GM21786 (cell line): ENCODE measurements at regions not wholly inside any gene's neighbourhood (a gene's known extent, or its start where the extent isn't known, plus 50 kb on each side); places are given as distances from the start of the nearest gene placed in this dataset.

Experiments used
- ATAC-seq: cut with Tn5 transposase; IDR thresholded peaks from one replicate; pipeline ENCODE4 v1.9.1; 2021; ENCODE audit not compliant: unreplicated experiment

- ATAC-seq = no peak
These were observed 427.7 kb downstream of the FOXO1 start for GRCh38 chr13:40238761-40239160.

GRCh38 chr13:40240293-40240692 is 426.1 kb downstream of the FOXO1 start:
- ATAC-seq = no peak

- no peak for ATAC-seq
These were observed 425.2 kb downstream of the FOXO1 start for GRCh38 chr13:40241125-40241798.

- no peak for ATAC-seq
These were observed 423.4 kb downstream of the FOXO1 start for GRCh38 chr13:40243047-40243446.

- ATAC-seq = no peak
These were observed 422.5 kb downstream of the FOXO1 start for GRCh38 chr13:40243982-40244381.

GRCh38 chr13:40245567-40245966 is 420.9 kb downstream of the FOXO1 start:
- ATAC-seq = no peak

GRCh38 chr13:40247845-40248244 is 418.6 kb downstream of the FOXO1 start:
- ATAC-seq = no peak

- no peak for ATAC-seq
These were observed 415.0 kb downstream of the FOXO1 start for GRCh38 chr13:40251343-40252032.

GRCh38 chr13:40252241-40252640 is 414.2 kb downstream of the FOXO1 start:
- ATAC-seq = no peak

GRCh38 chr13:40252676-40253075 is 413.8 kb downstream of the FOXO1 start:
- no peak for ATAC-seq

- ATAC-seq = no peak
These were observed 412.0 kb downstream of the FOXO1 start for GRCh38 chr13:40254394-40254793.

- no peak for ATAC-seq
These were observed 410.9 kb downstream of the FOXO1 start for GRCh38 chr13:40255551-40255950.

GRCh38 chr13:40259899-40260298 is 406.5 kb downstream of the FOXO1 start:
- no peak for ATAC-seq

GRCh38 chr13:40261336-40261735 is 405.1 kb downstream of the FOXO1 start:
- ATAC-seq = no peak

- no peak for ATAC-seq
These were observed 404.5 kb downstream of the FOXO1 start for GRCh38 chr13:40261947-40262346.

GRCh38 chr13:40269086-40269485 is 397.4 kb downstream of the FOXO1 start:
- no peak for ATAC-seq

- ATAC-seq = no peak
These were observed 395.7 kb downstream of the FOXO1 start for GRCh38 chr13:40270726-40271125.

- ATAC-seq = no peak
These were observed 395.1 kb downstream of the FOXO1 start for GRCh38 chr13:40271271-40271885.

- no peak for ATAC-seq
These were observed 394.3 kb downstream of the FOXO1 start for GRCh38 chr13:40271931-40272775.

- ATAC-seq = no peak
These were observed 393.7 kb downstream of the FOXO1 start for GRCh38 chr13:40272776-40273139.

GRCh38 chr13:40273253-40274025 is 393.0 kb downstream of the FOXO1 start:
- no peak for ATAC-seq
